ENCODE measurements at regions not wholly inside any gene's neighbourhood (a gene's known extent, or its start where the extent isn't known, plus 50 kb on each side); places are given as distances from the start of the nearest gene placed in this dataset.

DNA sequence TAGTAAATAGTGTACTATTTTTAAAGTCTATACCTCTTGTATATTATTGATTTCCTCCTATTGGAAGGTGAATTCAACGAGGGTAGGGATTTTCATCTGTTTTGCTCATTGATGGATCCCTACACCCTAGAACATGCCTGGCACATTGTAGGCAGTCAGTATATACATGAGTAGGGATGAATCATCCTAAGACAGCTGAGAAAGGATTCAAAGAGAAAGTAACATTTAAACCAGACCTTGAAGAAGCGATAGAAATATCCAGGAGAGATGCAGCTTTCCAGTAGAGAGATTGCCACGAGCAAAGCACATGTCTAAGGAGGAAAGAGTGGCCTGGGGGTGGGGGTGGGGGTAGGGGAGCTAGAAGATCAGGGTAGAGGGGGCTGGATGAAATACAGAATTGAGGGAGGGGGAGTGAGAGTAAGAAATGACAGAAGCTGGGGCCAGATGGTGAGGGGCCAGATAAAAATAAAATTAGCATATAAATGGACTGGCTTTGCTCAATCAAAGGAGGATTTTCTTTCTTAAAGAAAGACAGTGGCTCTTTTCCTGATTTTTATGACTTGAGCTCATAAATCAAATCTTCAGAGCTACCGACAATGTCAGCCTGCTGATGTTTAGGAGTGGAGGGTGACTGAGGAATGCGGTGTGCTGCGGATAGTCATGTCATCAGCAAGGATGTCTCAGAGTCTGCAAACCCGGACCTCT is 168.2 kb downstream of the SAMD5 start:
- in situ Hi-C loops (cut with HindIII; ENCODE audit: low sequenced_read_pairs): no loop called here
- H3K4me3 ChIP-seq (ENCODE audit: low read depth, low read length): no peak overlapping the region
- DNase-seq (ENCODE audit: low read depth, low spot score): no peak
- TF ChIP-seq, protein P1, sequence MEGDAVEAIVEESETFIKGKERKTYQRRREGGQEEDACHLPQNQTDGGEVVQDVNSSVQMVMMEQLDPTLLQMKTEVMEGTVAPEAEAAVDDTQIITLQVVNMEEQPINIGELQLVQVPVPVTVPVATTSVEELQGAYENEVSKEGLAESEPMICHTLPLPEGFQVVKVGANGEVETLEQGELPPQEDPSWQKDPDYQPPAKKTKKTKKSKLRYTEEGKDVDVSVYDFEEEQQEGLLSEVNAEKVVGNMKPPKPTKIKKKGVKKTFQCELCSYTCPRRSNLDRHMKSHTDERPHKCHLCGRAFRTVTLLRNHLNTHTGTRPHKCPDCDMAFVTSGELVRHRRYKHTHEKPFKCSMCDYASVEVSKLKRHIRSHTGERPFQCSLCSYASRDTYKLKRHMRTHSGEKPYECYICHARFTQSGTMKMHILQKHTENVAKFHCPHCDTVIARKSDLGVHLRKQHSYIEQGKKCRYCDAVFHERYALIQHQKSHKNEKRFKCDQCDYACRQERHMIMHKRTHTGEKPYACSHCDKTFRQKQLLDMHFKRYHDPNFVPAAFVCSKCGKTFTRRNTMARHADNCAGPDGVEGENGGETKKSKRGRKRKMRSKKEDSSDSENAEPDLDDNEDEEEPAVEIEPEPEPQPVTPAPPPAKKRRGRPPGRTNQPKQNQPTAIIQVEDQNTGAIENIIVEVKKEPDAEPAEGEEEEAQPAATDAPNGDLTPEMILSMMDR (IDR thresholded peaks at IDR 0.05; ENCODE audit: low read depth, low read length): no peak

DNA sequence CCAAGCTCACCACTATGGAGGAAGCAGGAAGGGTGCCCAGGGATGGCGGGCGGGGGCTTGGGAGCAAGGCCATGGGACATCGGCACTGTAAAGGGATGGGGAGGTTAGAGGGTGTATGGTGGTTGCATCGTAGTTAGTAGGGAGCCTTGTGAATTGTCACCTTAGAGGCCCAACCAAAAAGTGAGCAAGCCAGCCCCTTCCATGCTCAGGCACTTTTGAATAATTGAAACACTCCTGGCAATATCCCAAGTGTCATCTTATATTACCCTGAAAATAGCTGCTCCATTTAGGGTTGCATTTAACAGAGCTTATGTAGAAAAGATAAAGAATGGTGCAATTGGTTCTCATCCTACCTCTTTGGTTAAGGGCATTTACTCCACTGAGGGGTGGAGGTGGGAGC is 169.2 kb downstream of the SAMD5 start:
- TF ChIP-seq, protein P1 (IDR thresholded peaks at IDR 0.05; ENCODE audit: low read depth, low read length): no peak
- in situ Hi-C loops (cut with HindIII; ENCODE audit: low sequenced_read_pairs): no loop called here
- no peak for DNase-seq (ENCODE audit: low read depth, low spot score)
- no peak overlapping the region for H3K4me3 ChIP-seq (ENCODE audit: low read depth, low read length)

DNA sequence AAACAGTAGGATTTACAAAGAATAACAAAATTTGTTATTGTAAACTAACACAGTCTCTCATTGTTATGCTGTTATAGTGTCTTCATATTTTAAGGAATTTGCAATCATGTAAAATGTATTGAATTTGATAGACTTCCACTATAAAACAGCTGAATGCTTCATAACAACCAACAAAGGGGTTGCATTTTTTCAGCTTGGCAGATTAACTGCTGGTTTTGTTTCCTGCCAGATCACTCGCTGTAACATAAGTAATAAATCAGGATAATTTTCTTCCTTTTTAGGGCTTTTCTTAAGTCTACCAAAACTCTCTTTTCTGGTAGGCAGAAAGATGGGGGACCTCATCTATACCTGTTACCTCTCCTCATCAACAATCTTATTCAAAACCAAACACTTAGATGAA is 169.8 kb downstream of the SAMD5 start:
- in situ Hi-C loops (cut with HindIII; ENCODE audit: low sequenced_read_pairs): no loop called here
- DNase-seq (ENCODE audit: low read depth, low spot score): no peak
- H3K4me3 ChIP-seq (ENCODE audit: low read depth, low read length): no peak overlapping the region
- TF ChIP-seq, protein P1 (IDR thresholded peaks at IDR 0.05; ENCODE audit: low read depth, low read length): no peak

DNA sequence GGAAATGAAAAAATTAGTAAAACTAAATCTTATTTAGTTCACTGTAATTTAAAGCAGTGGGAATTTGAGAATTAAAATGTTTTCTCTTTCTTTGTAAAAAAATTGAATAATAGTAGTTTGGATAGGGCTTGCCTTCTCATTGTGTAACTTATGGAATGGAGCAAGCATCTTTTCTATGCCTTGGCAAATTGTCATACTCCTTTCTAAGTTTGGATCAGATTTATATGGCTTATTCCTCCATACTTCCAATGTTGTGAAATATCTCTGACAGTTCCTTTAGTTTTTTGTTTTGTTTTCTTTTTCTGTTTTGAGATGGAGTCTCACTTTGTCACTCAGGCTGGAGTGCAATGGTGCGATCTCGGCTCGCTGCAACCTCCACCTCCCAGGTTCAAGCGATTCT is 176.4 kb downstream of the SAMD5 start:
- H3K4me3 ChIP-seq (ENCODE audit: low read depth, low read length): no peak overlapping the region
- DNase-seq (ENCODE audit: low read depth, low spot score): no peak
- TF ChIP-seq, protein P1 (IDR thresholded peaks at IDR 0.05; ENCODE audit: low read depth, low read length): no peak
- in situ Hi-C loops (cut with HindIII; ENCODE audit: low sequenced_read_pairs): no loop called here

DNA sequence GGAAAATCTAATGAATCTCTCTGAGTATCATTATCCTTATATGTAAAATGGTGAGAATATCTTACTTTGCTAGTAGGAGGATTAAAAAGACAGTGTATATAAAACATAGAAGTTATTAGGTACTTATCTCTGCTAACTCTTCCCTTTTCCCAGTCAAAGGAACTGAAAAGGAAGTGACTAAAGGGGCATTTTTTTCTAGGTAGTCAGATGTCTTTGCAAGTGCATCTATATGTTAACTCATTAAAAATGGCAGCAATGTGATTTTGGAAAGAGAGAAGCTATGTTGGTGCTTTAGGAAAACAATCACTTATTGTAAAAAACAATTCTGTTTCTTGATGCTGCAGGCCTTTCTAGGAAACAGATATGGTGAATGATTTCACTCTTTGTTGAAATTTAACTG is 180.9 kb downstream of the SAMD5 start:
- in situ Hi-C loops (cut with HindIII; ENCODE audit: low sequenced_read_pairs): no loop called here
- no peak for DNase-seq (ENCODE audit: low read depth, low spot score)
- TF ChIP-seq, protein P1 (IDR thresholded peaks at IDR 0.05; ENCODE audit: low read depth, low read length): no peak
- H3K4me3 ChIP-seq (ENCODE audit: low read depth, low read length): no peak overlapping the region

DNA sequence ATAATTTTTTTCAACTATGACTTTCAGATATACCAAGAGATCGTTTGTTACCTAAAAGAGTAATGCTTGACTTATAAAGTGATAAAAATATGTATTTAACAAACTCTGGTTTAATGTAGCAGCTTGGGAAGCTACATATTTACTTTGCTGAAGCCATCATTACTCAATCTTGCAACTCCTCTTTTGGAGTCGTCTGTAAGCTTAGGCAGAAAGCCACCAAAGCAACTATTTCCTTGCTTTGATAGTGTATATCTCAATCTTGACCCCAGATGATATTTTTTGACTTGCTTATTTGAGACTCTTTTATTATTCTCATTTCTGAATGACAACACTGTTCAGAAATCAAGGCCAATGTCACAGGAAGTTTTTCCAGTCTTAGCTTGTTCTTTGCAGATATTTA is 183.0 kb downstream of the SAMD5 start:
- H3K4me3 ChIP-seq (ENCODE audit: low read depth, low read length): no peak overlapping the region
- DNase-seq (ENCODE audit: low read depth, low spot score): no peak
- in situ Hi-C loops (cut with HindIII; ENCODE audit: low sequenced_read_pairs): no loop called here
- TF ChIP-seq, protein P1 (IDR thresholded peaks at IDR 0.05; ENCODE audit: low read depth, low read length): no peak

Data from astrocyte of the spinal cord (primary cell).